Prostate gland (tissue), 2 donors: ENCODE measurements at regions not wholly inside any gene's neighbourhood (a gene's known extent, or its start where the extent isn't known, plus 50 kb on each side); places are given as distances from the start of the nearest gene placed in this dataset.

Experiments
- POLR2AphosphoS5 ChIP-seq: sonication (generic); formaldehyde crosslinking; IDR thresholded peaks from one replicate; pipeline ENCODE4 v1.6.1; 2017; ENCODE audit warnings: antibody characterized with exemption
- TF ChIP-seq, protein P1 (sequence below), 4 experiments: fragments of 200-600 bp in 2 of 4; fragments of 450-650 bp in 2 of 4; sonication (generic) in 2 of 4; IDR thresholded peaks; 1 replicate in 3 of 4; 2 replicates in 1 of 4; pipeline ENCODE4 v1.5.1; 2016 to 2019; ENCODE audit warnings: antibody characterized with exemption in 4 of 4, mild to moderate bottlenecking in 2 of 4, moderate library complexity in 2 of 4

DNA sequence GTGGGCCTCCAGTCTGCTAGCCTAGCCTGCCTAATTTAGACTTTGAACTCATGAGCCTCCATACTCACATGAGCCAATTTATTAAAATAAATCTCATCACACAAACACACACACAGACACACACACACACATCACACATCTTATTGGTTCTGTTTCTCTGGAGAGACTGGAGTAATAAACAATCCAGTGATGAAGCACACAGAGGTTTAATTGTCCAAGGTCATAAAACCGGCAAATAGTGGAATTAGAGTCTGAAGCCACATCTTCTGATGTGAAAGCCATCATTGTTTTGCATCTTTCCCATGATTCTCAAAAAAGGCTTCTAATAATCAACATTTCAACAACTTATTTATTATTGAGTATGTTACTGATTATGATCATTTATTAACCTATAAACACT lies 249.4 kb upstream of the KCNH8 start:
- TF ChIP-seq, protein P1, sequence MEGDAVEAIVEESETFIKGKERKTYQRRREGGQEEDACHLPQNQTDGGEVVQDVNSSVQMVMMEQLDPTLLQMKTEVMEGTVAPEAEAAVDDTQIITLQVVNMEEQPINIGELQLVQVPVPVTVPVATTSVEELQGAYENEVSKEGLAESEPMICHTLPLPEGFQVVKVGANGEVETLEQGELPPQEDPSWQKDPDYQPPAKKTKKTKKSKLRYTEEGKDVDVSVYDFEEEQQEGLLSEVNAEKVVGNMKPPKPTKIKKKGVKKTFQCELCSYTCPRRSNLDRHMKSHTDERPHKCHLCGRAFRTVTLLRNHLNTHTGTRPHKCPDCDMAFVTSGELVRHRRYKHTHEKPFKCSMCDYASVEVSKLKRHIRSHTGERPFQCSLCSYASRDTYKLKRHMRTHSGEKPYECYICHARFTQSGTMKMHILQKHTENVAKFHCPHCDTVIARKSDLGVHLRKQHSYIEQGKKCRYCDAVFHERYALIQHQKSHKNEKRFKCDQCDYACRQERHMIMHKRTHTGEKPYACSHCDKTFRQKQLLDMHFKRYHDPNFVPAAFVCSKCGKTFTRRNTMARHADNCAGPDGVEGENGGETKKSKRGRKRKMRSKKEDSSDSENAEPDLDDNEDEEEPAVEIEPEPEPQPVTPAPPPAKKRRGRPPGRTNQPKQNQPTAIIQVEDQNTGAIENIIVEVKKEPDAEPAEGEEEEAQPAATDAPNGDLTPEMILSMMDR (IDR thresholded peaks at IDR 0.05) = no peak
- TF ChIP-seq POLR2AphosphoS5 = no peak
